KOPT-K1 (cell line): ENCODE measurements at regions not wholly inside any gene's neighbourhood (a gene's known extent, or its start where the extent isn't known, plus 50 kb on each side); places are given as distances from the start of the nearest gene placed in this dataset.

ENCODE experiments used
- H3K27ac ChIP-seq: fragments of 200-600 bp; sonication (generic); 2 replicates; pipeline ENCODE4 v1.5.1; 2016; ENCODE audit warnings: antibody characterized with exemption, mild to moderate bottlenecking, low read depth, low read length; ENCODE audit not compliant: poor library complexity, severe bottlenecking
- H3K36me3 ChIP-seq: fragments of 200-600 bp; sonication (generic); 2 replicates; pipeline ENCODE4 v1.5.1; 2017; ENCODE audit warnings: antibody characterized with exemption, mild to moderate bottlenecking, low read length, moderate library complexity; ENCODE audit not compliant: insufficient read depth
- H3K9me3 ChIP-seq: fragments of 200-600 bp; sonication (generic); 2 replicates; pipeline ENCODE4 v1.5.1; 2017; ENCODE audit warnings: antibody characterized with exemption, low read length, mild to moderate bottlenecking; ENCODE audit not compliant: insufficient read depth, poor library complexity, severe bottlenecking

DNA sequence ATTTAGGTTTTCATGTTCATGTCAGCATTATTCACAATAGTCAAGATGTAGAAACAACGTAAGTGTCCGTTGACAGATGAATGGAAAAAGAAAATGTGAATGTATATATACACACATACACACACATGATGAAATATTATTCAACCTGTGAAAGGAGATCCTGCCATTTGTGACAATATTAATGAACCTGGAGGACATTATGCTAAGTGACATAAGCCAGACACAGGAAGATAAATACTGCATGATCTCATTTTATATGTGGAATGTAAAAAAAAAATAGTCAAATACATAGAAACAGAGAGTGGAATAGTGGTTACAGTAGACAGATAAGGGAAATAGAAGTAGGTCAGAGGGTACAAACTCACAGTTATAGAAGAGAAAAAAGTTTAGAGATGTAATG lies 651.1 kb upstream of the MKI67 start:
- Histone ChIP-seq H3K9me3 (no peaks in the 10 kb centered on the region), H3K27ac (no peak overlapping the region), H3K36me3 (no peaks in the 10 kb centered on the region)

DNA sequence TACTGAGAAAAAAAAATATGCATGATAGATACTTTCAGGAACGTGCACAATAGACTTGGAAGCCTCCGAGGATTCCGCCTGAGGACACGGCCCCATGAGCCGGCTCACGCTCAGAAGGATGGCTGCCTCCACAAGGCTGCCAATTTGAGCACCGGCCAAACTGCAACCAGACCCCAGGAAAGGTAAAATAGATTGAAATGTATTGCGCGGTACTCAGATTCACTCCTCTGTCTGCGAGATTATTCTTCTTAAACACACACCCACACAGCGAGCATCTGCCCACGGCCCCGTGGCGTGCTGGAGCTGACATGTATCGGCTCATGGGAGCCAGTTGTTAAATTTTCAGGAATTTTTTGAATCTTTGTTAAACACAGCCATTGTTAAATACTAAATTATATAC lies 653.2 kb upstream of the MKI67 start:
- H3K9me3 ChIP-seq = no peaks in the 10 kb centered on the region
- H3K27ac ChIP-seq = no peak overlapping the region

DNA sequence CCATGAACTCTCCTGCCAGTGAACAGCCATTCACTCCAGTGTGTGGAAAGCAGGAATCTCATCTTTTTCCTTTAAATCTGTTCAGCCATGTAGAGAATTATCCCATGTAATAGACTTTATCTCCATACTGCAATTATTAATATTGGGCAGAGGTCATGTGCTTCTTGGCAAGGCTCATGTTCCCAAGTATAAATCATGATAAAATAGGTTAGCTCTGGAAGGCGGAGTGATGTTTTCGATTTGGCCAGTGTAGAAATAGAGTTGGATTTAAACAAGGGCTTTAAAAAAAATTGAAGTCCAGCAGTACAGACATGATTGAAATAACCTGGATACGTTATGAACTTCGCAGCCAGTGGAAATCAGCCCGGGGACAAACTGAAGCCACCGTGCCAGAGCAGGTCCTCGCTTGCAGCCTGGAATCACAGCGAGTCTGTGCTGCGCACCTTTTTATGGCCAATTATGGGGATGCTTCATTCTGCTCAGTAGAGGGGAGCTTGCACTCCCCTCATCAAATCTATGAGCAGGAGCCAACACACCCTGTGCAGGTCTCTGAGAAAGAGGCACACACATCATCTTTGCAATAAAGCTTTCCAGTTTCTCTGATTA lies 654.0 kb upstream of the MKI67 start:
- H3K36me3 ChIP-seq = no peaks in the 10 kb centered on the region
- no peaks in the 10 kb centered on the region for H3K9me3 ChIP-seq
- no peak overlapping the region for H3K27ac ChIP-seq

More for the DNA sequence above, 653.2 kb upstream of the MKI67 start:
- no peaks in the 10 kb centered on the region for H3K36me3 ChIP-seq

DNA sequence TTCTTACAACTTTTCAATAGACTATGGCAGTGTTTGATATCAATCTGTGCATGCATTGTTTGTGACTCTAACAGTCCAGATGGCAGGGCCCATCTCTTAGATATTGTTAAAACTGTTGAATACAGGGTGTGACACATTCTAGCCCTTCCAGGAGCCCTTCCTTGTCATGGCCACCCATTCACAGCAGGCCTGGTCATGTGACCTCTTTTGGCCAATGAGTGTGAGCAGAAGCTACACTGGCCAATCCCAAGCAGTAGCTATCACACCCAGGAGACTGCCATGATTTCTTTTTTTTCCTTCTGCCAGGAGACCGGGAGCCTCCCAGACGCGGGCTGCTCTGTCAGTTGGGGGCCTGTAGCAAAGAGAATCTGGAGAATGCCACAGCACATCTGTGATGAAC lies 655.4 kb upstream of the MKI67 start:
- Histone ChIP-seq H3K27ac (no peak overlapping the region), H3K36me3 (no peaks in the 10 kb centered on the region), H3K9me3 (no peaks in the 10 kb centered on the region)

- no peaks in the 10 kb centered on the region for H3K36me3 ChIP-seq
- H3K9me3 ChIP-seq = no peaks in the 10 kb centered on the region
- no peak overlapping the region for H3K27ac ChIP-seq
Observed at GRCh38 chr10:128784444-128784843, 658.2 kb upstream of the MKI67 start.

DNA sequence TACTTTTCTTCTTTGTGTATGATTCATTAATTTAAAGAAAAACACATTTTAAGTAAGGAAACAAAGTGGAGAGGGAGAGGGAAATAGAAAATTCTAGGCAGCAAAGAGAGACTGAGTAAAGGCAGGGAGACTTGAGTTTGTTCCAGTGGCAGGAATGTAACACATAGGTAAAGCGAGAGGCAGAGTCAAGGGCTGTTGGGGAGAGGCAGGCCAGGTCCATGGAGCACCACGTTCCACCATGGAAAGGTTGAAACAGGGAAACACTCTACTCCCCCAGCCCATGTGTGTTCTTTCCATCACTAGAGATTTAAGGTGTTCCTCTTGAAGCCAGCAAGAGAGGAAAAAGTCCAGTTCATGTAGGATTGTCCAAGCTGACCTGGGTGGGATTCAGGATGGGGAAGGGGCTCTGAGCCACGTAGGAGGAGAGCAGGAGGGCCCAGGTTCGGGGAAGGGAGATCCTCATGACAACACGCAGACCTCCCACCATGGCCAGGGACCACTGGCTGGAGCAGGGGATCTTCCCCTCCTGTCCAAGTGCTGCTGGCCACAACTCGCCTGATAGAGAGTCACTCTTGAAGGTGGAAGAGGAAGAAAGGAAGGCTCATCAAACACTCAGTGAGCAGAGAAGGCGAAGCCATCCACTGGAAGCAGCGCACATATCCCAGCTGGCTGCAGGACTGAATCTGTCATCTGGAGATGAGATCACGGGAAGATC lies 666.4 kb upstream of the MKI67 start:
- Histone ChIP-seq H3K27ac (no peak overlapping the region), H3K9me3 (no peaks in the 10 kb centered on the region), H3K36me3 (no peaks in the 10 kb centered on the region)

- no peaks in the 10 kb centered on the region for H3K9me3 ChIP-seq
- no peak overlapping the region for H3K27ac ChIP-seq
- H3K36me3 ChIP-seq = no peaks in the 10 kb centered on the region
Observed at GRCh38 chr10:128793726-128794655, 667.8 kb upstream of the MKI67 start.

- H3K9me3 ChIP-seq = no peaks in the 10 kb centered on the region
- H3K27ac ChIP-seq = no peak overlapping the region
- no peaks in the 10 kb centered on the region for H3K36me3 ChIP-seq
Observed at GRCh38 chr10:128796396-128796912, 670.2 kb upstream of the MKI67 start.

DNA sequence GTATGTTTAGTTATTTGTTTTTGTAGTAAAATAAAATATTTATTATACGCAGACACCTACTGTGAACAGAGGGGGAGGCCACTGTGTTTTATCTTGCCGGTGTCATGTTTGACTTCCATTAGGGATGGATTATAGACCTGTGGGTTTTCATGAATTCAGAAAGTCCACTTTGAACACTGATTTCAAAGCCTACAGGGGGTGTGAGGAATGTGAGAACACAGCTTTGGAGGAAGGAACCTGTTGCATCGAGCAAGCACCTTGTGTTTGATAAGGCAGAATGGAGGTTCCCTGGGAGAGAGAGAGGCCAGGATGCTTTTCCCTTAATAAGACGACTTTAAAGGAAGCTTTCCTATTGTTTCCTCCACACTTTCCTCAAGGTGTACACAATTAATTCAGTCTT lies 665.0 kb upstream of the MGMT start:
- no peaks in the 10 kb centered on the region for H3K36me3 ChIP-seq
- no peak overlapping the region for H3K27ac ChIP-seq
- no peaks in the 10 kb centered on the region for H3K9me3 ChIP-seq

DNA sequence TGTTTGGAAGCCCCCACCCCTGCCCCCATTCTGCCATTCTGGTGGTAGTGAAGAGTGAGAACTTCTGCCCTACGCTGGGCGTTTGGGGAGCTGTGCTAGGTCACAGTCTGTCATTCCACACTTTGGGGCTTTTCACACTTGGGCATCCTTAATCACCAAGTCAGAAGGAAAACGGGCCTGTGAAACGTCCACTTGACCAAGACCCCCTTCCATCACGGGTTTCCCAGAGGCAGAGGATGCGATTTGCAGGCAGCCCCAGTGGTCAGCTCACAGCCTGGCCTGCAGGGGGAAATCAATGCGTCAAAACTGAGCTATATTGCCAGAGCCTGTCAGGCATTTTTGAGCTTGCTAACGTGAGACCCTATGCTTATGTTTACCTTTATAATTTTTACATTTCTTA lies 663.3 kb upstream of the MGMT start:
- Histone ChIP-seq H3K27ac (no peak overlapping the region), H3K9me3 (no peaks in the 10 kb centered on the region), H3K36me3 (no peaks in the 10 kb centered on the region)

DNA sequence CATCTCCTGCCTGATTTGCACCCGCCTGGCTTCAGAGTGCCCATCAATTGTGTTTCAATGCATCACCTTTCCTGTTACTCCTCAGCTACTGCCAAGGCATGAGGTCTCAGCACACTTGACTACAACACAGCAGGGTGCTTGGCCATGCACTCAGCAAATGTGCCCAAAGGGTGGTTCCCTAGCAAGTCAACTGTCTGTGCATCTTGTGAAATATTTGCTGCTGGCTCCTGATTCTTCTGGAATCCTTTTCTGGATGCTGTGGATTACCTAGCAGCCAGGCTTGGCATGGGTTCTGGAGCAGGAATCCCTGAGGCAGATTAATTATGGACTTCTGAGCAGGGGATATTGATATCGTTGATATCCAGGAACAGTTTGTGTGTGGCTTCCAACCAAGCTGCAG lies 662.6 kb upstream of the MGMT start:
- H3K27ac ChIP-seq = no peak overlapping the region
- H3K36me3 ChIP-seq = no peaks in the 10 kb centered on the region
- H3K9me3 ChIP-seq = no peaks in the 10 kb centered on the region

GRCh38 chr10:128808921-128809440 lies 658.1 kb upstream of the MGMT start:
- Histone ChIP-seq H3K36me3 (no peaks in the 10 kb centered on the region), H3K9me3 (no peaks in the 10 kb centered on the region), H3K27ac (no peak overlapping the region)

- no peaks in the 10 kb centered on the region for H3K9me3 ChIP-seq
- no peaks in the 10 kb centered on the region for H3K36me3 ChIP-seq
- no peak overlapping the region for H3K27ac ChIP-seq
Observed at GRCh38 chr10:128811511-128811910, 655.5 kb upstream of the MGMT start.

- H3K9me3 ChIP-seq = no peaks in the 10 kb centered on the region
- H3K36me3 ChIP-seq = no peaks in the 10 kb centered on the region
- H3K27ac ChIP-seq = no peak overlapping the region
Observed at GRCh38 chr10:128812000-128812399, 655.0 kb upstream of the MGMT start.

GRCh38 chr10:128813574-128813973 lies 653.5 kb upstream of the MGMT start:
- Histone ChIP-seq H3K27ac (no peak overlapping the region), H3K9me3 (no peaks in the 10 kb centered on the region), H3K36me3 (no peaks in the 10 kb centered on the region)
